D341Med (cell line): ENCODE measurements at regions not wholly inside any gene's neighbourhood (a gene's known extent, or its start where the extent isn't known, plus 50 kb on each side); places are given as distances from the start of the nearest gene placed in this dataset.

Experiments used
- DNase-seq: peaks from one replicate; pipeline ENCODE4 v3.0.0; 2012; ENCODE audit warnings: low spot score

DNA sequence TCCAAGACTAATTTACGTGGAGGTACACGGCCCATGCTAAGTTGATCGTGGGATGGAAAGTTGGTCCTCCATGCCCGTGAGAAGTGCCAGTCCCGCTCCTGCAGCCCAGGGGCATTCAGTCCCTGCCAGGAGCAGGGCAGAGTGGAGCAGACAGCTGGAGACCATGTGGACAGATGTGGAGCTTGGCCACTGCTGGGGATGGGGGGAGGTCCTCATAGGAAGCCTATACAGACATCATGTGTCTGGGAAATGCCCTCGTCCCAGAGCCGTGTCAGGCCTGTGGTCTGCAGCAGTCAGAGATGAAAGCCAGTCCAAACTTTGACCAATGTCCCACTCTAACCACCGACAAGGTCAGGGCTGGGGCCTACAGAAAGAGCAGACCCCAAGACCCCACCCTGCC is 118.4 kb downstream of the CPZ start:
- DNase-seq = no peak

DNA sequence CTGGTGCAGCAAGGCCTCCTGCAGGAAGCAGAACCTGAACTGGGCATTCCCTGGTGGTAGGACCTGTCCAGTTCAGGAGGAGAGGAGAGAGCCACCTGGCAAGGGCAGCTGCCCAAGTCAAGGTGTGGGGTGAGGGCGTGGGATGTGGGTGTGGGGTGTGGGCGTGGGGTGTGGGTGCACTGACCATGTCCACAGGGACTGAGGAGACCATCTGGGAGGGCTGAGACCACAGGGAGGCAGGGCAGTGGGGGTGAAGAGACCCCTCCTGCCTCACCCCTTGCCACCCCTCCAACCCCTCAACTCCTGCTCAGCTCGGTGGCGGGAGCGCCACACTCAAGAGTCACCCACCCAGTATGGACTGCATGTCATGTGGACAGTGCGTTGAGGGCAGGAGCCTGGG is 117.9 kb downstream of the CPZ start:
- DNase-seq = no peak

DNA sequence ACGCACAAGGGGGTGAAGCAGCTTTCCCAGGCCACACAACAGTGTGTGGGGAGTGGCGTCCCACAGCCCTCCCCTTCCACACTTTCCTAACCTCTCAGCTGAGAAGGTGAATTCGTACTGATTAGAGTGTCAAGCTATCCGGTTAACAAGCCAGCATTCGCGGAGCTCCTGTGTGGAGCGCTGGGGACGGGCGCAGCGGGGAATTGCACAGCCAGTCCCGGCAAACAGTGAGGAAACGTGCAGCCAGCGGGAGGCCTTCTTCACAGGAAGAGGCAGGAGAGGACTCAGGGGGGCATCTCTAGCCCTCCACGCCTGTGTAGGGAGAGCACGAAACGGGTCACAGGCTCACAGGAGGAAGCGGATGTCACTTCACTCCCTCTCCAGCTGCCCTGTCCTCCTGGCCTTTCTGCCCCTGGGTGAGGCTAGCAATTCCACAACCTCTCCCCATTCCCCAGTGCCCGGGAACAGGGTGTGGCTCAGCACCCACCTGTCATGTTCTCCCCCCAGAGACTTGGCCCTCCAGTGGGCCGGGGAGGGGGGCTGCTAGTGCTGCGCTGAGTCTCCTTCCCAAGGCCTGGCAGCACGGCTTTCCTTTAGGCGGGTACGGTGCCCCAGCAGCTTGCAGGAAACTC is 117.3 kb downstream of the CPZ start:
- DNase-seq = no peak

DNA sequence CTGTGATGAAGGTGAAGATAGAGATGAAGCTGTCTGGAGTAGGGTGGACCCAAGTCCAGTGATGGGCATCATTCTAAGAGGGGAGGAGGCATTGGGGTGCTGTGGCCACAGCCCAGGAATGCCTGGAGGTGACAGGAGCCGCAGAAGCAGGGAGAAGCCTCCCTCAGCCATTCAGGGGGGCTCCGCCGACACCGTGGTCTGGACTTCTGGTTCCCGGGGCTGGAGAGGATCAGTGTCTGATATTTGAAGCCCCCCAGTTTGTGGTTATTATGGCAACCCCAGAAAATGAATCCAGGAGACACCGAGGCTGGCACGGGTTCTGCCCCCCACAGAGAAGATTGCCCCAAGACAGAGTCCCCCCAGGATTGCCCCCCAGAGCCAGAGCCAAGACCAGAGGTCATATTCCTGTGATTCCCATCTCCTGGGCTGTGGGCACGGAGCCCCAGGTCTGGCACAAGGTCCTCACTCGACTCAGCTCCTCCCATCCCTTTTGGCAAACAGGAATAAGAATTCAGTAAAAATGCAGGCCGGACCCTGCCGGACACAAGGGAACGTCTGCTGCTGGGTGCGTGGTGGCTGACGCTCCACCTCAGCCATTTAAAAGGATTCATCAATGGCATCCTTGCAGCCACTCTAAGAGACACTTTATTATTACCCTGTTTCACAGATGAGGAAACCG is 116.6 kb downstream of the CPZ start:
- no peak for DNase-seq

DNA sequence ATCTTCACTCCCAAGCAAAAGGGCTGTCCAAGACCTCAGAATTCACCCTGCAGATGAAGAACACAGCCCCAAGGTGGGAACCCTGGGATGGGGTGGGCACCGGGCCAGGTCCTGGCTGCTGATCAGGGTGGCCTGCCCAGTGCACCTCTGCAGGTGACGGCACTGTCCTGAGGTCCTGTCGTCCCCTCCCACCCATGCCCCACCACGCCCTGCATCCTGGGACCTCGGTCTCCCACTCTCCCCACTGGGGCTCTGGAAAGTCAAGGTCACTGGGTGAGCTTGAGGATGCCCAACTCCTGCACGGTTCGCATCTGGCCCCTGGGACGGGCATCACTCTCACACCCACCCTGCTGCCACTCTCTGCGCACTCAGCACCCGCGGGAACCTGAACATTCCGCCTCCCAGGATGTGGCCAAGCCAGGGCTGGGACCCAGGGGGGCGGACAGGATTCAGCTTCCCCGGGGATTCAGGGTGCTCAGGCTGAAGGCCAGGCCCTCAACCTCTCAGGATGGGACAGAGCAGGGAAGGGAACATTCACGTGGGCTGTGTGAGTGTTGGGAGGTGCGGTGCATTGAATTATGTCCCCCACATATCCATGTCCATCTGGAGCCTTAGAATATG is 115.9 kb downstream of the CPZ start:
- DNase-seq = no peak

DNA sequence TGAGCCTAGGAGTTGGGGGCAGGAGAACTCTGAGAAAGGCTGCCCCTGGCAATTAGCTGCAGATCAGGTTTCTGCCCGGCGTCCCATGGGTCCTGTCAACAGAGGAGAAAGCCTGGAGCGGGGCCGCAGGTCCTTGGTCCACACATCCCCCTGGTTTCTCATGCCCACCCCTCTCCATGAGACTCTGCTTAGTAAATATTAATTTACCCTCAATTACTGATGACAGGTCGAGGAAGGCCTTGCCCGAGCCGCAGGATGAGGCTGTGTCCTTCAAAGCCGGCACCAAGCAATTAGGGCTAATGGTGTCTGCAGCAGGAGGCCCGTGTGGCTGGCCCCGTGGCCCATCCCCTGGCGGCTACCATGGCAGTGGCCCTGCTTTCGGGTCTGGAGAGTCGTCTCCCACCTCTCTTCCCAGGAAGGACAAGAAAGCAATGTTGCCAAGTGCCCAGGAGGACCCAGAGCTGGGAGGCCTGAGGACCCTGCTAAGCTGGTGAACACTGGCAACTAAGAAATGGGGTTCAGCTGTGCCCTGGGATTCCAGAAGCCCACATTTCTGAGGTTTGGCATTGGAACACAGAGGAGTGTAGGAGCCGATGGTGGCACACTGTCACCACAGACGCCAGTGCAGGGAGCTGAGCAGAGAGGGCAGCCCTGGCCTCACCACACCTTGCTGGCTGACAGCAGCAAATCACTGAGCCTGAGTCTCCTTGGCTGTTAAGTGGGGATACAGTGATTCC is 114.6 kb downstream of the CPZ start:
- DNase-seq = no peak

DNA sequence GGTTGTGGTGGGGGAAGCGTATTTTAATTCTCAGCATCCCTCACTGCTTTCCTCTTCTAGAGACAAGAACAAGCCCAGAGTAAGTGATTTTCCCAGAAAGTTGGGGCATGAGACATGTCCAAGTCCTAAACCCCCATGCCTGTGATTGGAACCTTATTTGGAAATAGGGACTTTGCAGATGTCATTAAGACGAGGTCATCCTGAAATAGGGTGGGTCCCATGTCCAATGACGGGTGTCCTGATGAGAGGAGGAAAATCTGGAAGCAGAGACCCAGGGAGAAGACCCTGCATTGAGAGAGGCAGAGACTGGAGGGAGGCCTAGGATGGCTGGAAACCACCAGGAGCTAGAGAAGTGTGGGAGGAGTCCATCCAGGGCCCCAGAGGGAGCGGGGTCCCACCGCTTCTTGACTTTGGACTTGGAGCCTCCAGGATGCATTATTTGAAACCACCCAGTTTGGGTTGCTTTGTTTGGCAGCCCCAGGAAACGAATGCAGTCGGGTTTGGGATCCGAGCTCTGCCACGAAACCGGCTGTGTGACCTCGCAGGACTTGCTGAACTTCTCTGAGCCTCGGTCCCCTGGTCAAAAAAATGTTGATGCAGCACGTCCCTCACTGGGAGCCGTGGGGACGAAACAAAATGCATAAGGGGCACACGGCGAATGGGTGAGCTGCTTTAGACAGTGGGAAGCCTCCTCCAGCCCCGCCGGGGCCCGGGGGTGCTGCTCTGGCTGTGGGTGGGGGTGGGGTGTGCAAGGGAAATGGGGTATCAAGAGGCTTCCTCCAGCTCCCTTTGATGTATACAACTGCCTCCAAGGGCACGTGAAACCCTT is 113.9 kb downstream of the CPZ start:
- no peak for DNase-seq

DNA sequence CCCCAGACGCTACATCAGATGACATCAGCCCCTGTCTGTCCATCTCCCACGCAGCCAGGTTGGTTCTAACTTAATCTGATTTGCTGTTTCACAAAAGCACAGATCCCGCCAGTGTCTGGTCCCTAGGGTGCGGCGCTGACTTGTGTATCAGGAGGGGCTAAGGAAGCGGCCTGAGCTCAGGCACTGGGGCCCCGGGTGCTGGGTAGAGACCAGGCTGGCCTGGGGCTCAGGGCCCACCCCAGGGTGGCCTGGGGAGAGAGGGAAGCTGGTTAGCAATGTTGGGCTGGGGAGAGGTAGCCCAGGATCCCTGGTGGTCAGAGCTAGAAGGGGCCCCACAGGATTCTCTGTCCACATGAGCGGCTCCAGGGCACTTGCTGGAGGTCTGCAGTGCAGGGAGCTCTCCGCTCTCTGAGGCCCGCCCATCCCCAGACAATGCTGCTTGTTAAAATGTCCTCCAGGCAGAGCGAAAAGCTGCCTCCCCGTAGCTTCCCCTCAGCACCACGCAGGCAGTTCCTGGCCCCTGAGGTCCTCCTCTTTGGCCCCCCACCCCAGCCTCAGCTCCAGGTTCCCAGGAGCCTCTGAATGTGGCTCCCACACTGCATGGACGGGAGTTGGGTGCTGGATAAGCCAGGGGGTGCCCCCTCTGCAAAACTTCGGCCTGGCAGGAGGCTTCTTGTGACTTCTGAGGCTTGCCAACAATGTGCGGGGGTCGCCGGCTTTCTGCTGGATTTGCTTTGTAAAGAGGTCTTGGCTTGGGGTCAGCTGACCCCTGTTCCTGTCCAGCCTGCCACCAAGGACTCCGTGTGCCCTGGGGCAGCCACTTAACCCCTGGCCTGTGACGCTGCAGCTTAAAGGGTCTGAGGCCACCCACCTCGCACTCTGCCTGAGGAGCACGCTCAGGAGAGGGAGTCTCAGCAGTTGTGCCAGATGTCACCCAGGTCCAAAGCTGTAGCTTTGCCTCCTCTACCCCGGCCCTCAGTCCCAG is 112.9 kb downstream of the CPZ start:
- DNase-seq = no peak

DNA sequence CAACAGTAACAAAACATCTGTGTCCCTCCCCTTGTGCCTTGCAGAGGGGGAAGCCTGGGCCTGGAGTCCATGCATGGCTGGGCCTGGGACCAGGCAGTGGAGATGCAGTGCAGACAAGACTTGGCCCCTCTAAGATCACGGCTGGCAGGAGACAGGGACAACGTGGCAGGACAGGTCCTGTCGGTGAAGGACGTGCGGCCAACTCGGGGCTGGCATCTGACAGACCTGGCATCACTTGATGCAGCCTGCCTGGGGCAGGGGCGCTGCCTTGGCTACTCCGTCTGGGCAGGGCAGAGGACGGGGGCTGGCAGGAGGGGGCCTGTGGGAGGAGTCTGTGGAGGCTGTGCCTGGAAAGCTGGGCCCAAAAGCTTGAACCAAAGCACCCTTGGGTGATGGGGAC is 112.1 kb downstream of the CPZ start:
- no peak for DNase-seq

DNA sequence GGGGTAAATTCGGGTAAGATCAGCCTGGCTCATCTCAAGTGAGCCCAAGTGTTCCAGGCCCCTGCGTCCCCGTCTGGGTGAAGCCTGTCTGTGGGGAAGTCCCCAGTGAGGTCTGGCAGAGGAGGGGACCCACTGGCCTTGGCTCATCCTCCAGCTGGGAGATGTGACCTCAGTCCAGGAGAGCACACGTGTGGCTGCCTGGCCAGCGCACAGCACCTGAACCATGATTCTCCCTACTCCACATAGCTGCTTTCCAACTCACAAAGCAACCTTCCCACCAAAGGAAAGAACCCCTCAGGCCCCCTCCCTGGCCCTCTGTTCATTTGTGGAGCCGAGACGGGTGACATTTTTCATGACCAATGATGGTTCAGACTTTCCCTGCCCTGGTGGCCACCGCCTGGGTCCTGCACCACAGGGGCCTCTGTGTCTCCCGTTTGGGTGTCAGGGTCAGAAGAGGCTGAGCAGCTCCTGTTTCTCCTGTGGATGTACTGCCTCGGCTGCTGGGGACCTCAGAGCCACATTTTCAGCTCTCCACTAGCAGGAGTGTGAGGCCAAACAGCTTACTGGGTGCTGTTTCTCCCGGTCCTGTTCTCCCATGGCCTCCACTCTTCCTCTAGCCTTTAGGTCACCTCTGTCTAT is 111.4 kb downstream of the CPZ start:
- no peak for DNase-seq

DNA sequence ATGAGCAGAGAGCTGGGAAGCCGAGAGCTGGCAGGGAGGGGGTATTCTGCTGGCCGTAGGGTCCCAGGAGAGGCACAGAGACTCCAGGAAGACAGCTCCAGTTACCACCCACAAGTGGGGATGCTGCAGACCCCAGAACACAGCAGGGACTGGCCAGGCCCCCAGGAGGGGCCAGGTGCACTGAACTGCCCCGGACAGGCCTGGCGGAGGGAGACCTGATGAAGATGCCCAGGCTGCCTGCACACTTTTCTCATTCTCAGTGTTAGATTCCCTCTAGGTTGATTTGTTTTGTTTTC is 110.8 kb downstream of the CPZ start:
- DNase-seq = no peak

DNA sequence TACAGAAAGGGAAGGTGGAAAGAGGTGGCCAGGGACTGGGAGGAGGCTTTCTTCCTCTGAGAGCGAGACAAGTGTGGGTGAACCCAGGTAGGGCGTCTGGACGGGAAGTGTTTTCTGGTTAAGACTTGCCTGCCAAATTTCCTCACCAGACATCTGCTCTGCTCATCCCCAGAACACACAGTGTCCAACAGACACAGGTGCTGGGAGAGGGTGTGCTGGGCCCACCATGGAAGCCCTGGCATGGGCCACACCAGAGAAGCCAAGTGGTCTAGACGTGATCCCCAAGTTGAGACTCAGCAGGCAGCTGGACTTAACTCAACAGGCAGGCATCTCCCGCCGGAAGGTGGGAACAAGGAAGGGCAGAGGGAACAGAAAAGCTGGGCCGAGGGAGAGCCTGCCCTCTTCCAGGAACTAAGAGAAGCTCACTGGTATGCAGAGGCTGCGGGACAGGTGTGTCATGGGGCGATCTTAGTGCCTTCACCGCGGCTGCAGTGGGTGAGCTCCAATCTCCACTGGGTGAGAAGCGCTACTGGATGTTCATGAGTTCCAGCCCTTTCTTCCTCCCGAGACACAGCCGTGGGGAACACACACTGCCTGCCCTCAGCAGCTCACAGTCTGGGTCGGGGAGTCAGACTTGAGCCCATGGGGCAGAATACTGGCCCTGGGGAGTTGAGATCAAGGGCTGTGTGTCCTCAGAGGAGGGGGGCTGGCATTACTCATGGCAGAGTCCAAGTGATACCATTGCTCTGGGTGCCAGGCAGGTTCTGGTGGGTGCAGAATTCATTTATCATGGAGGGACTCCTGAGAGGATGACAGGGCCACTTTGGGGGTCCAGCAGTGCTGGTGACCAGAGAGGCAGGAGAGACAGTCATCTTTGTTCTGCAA is 110.2 kb downstream of the CPZ start:
- DNase-seq = no peak

DNA sequence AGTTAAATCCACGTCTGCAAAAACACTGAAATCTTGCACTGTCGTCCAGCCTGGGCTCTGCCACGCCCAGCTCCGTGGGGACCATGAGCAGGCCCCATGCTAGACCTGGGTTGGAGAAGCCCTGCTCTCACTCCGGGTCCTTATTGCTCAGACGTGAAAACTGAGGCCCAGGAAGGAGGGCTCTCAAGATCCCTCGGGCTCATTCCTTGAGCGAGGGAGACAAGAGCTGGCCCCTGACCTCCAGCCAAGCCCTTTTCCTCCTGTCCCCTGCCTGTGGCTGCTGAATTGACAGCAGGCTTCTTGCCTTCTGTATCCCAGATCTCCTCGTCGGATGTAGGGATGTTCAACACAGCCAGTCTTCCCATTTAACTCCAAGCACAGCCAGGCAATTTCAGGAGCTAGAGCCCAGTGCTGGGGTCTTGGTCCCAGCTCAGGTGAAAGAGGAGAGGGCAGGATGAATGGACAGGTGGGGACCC is 109.5 kb downstream of the CPZ start:
- DNase-seq = no peak

DNA sequence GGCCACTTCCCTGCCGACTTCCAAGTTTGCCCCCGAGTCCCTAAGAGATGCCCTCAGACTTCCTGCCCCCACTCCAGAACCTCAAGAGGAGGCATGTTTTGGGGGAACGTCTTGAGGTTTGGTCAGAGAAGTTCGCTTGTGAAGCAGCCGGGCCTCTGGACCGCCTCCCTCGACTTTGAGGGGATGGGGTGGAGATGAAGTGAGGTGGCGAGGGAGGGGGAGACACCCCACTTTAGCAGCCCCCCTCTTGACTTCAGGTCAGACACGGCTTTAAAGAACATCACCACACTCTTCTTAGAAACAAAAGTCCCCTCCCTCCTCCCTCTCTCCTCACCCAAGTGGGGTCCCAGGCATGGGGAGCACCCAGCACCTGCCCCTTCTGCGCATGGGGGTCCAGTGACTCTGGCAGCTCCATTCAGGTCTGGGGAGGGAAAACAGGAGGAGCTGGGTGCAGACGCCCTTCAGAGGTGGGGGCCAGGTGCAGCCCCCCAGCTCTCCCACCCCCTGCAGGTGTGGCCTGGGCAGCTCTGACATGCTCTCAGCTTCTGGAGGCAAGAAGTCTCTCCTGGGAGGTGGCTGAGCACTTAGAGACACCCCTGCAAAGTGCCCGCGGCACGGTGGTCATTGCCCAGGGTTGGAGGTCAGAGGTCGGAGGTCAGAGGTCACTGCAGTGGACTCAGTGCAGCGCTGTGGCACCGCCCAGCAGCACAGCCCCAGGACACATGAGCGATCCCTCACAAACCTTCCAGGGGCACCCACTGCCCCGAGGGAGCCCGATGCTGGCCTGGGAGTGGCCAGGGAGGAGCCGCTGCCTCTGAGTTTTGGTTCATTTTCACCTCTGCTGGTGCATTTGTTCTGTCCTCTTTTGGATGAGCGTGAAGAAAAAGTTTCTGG is 108.8 kb downstream of the CPZ start:
- no peak for DNase-seq

DNA sequence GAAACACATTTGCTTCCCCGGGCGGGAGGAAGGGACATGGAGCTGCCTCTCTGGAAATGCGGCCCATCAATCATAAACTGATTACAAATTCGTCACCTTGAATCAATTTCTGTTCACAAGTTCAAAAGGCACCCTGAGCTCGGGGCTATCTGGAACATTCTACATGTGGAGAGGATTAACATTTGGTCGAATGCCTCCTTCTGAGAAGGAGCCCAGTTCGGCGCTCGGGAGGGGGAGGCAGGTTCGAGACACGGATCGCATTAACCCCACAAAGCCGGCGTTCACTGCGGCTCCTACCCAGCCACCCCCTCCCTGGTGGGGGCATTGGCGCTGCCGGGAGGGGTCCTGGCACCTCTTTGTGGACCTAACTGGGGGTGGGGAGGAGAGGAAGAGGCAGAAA is 108.0 kb downstream of the CPZ start:
- DNase-seq = no peak

DNA sequence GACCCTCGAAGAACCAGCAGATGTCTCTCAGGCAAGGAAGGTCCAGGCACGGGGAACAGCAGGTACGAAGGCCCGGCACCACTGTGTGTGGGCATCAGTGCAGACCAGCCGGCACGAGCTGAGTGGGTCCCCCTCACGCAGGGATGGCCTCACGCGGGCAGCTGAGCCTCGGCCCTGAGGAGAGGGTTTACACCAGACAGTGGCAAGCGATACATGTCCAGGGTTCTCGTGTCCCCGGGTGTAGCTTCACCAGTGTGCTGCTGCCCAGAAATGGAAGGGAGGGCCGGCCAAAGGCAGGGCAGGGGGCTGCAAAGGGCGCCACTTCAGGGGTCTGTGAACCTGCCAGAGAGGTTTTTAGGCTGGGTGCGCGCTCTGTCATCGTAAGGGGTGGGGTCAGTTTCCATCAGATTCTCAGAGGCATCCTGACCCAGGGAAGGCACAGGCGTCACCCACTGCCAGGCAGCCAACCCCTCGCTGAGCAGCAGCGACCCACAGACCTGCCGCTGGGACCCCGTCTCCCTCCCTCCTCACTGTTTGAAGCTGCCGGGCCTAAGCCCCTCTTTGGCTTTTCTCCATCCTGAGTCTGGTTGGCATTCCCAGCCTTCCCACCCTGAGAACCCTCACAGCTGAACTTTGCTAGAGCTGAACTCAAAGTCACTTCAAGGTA is 107.0 kb downstream of the CPZ start:
- no peak for DNase-seq

DNA sequence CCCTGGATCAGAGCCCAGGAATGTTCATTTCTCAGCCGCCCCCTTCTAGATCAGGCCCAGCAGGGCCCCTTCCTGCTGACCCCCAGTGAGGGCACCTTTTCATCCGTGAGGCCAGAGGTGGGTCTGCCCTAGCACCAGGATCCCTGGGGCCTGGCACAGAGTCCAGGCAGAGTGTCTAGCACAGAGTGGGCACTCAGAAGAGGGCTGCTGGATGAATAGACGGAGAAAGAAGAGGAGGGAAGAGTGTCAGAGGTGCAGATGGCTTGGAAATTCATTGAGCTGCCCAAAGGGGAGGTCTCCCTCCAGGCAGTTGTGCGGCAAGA is 106.5 kb downstream of the CPZ start:
- no peak for DNase-seq
